ENCODE measurements at regions not wholly inside any gene's neighbourhood (a gene's known extent, or its start where the extent isn't known, plus 50 kb on each side); places are given as distances from the start of the nearest gene placed in this dataset.
"Not testable (repeated sequence)": the region's sequence is repeated elsewhere in the genome, so short reads cannot be mapped to it uniquely, and the experiment has no call there.

DNA sequence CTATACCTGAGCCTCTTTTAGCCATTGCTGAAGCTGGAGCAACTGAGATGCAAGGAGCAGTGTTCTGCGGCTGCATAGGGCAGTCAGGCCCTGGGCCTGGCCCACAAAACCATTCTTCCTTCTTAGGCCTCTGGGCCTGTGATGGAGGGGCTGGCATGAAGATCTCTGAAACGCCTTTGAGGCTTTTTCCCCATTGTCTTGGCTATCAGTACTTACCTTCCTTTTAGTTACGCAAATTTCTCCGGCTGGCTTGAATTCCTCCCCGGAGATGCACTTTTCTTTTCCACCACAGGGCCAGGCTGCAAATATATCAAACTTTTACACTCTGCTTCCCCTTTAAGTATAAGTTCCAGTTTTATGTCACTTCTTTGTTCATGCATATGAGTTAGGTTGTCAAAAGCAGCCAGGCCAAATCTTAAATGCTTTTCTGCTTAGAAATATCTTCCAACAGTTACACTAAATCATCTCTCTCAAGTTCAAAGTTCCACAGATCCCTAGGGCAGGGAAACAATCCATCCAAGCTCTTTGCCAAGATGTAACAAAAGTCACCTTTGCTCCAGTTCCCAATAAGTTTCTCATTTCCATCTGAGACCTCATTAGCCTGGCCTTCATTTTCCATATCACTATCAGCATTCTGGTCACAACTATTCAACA lies 194.4 kb upstream of the PCDH7 start:
- Mint-ChIP-seq H3K4me3 (no peak overlapping the region), H3K27ac (no peak overlapping the region), H3K27me3 (ENCODE audit: low read depth in 3 of 3) (peaks cover 0 to 1% (median 0%) of the 10 kb centered on the region in 3 donors), H3K9me3 (peaks cover 5 to 63% (median 31%) of the 10 kb centered on the region in 6 donors), H3K36me3 (peaks cover 0 to 4% (median 0%) of the 10 kb centered on the region in 3 donors), H3K4me1 (no peaks in the 10 kb centered on the region)
- DNase-seq = no peak

GRCh38 chr4:30535255-30535654 lies 184.9 kb upstream of the PCDH7 start:
- Mint-ChIP-seq H3K36me3 (no peaks in the 10 kb centered on the region), H3K9me3 (peaks cover 7 to 62% (median 30%) of the 10 kb centered on the region in 6 donors), H3K27ac (no peak overlapping the region), H3K4me3 (no peak overlapping the region), H3K27me3 (ENCODE audit: low read depth in 3 of 3) (no peaks in the 10 kb centered on the region), H3K4me1 (no peaks in the 10 kb centered on the region)
- DNase-seq = no peak

DNA sequence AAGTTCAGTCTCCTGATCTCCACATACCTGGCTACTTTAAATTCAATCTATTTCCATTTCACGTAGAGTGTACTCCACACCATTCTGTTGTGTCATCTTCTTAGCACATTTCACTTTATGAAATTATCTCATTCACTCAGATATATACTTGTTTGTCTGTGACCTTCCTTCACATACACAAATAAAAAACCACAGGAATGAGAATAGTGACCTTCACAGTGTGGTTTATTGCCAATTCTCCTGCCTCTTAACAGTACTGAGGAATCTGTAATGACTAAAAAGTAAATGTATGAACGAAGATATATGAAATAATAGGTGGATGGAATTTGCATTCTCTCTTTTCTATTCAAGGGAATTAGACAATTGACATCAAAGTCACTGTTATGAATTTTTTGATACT lies 183.9 kb upstream of the PCDH7 start:
- peaks cover 7 to 59% (median 30%) of the 10 kb centered on the region in 6 donors for H3K9me3 Mint-ChIP-seq
- no peaks in the 10 kb centered on the region for H3K4me1 Mint-ChIP-seq
- no peak overlapping the region for H3K4me3 Mint-ChIP-seq
- H3K27ac Mint-ChIP-seq = no peak overlapping the region
- H3K27me3 Mint-ChIP-seq (ENCODE audit: low read depth in 3 of 3) = no peaks in the 10 kb centered on the region
- DNase-seq = no peak
- H3K36me3 Mint-ChIP-seq = no peaks in the 10 kb centered on the region

DNA sequence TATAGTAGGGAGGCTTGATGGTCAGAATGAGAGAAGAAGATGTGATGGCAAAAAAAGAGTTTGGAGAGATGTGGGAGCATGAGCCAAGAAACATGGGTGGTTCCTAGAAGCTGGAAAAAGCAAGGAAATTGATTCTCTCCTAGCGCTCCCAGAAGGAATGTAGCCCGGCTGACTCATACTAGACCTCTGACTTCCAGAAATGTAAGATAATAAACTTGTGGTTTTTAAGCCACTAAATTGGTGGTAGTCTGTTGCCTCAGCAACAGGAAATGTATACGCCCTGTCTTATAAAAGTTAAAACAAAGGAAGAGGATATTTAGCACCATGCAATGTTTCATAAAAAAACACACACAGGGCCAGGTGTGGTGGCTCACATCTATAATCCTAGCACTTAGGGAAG lies 182.7 kb upstream of the PCDH7 start:
- Mint-ChIP-seq H3K27me3 (ENCODE audit: low read depth in 3 of 3) (no peaks in the 10 kb centered on the region), H3K36me3 (no peaks in the 10 kb centered on the region), H3K4me1 (no peaks in the 10 kb centered on the region), H3K4me3 (no peak overlapping the region), H3K9me3 (peaks cover 5 to 49% (median 28%) of the 10 kb centered on the region in 6 donors), H3K27ac (no peak overlapping the region)
- DNase-seq = no peak

- Mint-ChIP-seq H3K27me3 (ENCODE audit: low read depth in 3 of 3) (no peaks in the 10 kb centered on the region), H3K27ac (no peak overlapping the region), H3K4me1 (no peaks in the 10 kb centered on the region), H3K4me3 (no peak overlapping the region), H3K36me3 (no peaks in the 10 kb centered on the region), H3K9me3 (peaks cover 2 to 55% (median 28%) of the 10 kb centered on the region in 6 donors)
- no peak for DNase-seq
Observed at GRCh38 chr4:30538794-30539193, 181.4 kb upstream of the PCDH7 start.

GRCh38 chr4:30543057-30543456 lies 177.1 kb upstream of the PCDH7 start:
- H3K27me3 Mint-ChIP-seq (ENCODE audit: low read depth in 3 of 3) = no peaks in the 10 kb centered on the region
- H3K4me3 Mint-ChIP-seq = no peak overlapping the region
- H3K9me3 Mint-ChIP-seq = peaks cover 5 to 44% (median 18%) of the 10 kb centered on the region in 6 donors
- H3K27ac Mint-ChIP-seq = no peak overlapping the region
- H3K36me3 Mint-ChIP-seq = no peaks in the 10 kb centered on the region
- H3K4me1 Mint-ChIP-seq = no peaks in the 10 kb centered on the region
- no peak for DNase-seq

- H3K27ac Mint-ChIP-seq = no peak overlapping the region
- DNase-seq = no peak
- peaks cover 0 to 6% (median 0%) of the 10 kb centered on the region in 3 donors for H3K36me3 Mint-ChIP-seq
- no peaks in the 10 kb centered on the region for H3K4me1 Mint-ChIP-seq
- no peak overlapping the region for H3K4me3 Mint-ChIP-seq
- peaks cover 0 to 2% (median 0%) of the 10 kb centered on the region in 3 donors for H3K27me3 Mint-ChIP-seq (ENCODE audit: low read depth in 3 of 3)
- peaks cover 5 to 54% (median 26%) of the 10 kb centered on the region in 6 donors for H3K9me3 Mint-ChIP-seq
Observed at GRCh38 chr4:30553151-30553550, 167.0 kb upstream of the PCDH7 start.

DNA sequence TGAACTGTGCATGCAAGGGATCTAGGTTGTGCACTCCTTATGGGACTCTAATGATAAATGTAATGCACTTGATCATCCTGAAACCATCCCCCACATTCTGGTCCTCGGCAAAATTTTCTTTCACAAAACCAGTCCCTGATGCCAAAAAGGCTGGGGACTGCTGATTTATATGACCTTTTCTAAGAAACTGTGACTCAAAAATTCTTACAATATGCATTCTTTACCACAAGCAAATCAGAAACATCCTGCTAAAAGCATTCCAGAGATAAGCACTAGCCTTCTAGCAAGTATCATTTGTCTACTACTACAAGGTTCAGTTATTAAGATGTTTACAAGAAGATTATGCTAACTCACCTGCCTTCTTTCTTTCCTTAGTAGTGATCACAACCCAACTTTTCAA lies 166.5 kb upstream of the PCDH7 start:
- no peaks in the 10 kb centered on the region for H3K4me1 Mint-ChIP-seq
- peaks cover 0 to 2% (median 0%) of the 10 kb centered on the region in 3 donors for H3K27me3 Mint-ChIP-seq (ENCODE audit: low read depth in 3 of 3)
- H3K27ac Mint-ChIP-seq = no peak overlapping the region
- H3K36me3 Mint-ChIP-seq = peaks cover 0 to 6% (median 0%) of the 10 kb centered on the region in 3 donors
- DNase-seq = no peak
- peaks cover 6 to 56% (median 26%) of the 10 kb centered on the region in 6 donors for H3K9me3 Mint-ChIP-seq
- no peak overlapping the region for H3K4me3 Mint-ChIP-seq

DNA sequence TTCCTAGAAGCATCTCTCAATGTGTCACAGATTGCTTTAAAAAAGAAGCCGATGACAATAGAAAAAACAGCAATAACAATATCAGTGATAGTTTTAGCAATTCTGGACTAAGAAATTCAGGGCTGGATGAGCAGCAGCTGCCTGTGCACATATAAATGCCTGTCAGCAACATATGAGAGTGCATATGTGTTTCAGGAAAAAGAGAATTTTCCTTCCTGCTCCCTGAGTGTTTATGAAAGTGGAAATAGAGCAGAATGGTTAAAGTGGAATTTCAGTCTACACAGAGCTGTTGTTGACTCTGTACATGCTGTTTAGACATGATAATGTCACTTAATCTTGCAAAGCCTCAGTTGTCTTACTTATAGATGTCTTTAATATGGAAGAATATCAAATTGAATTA lies 164.4 kb upstream of the PCDH7 start:
- H3K4me1 Mint-ChIP-seq = no peaks in the 10 kb centered on the region
- peaks cover 14 to 67% (median 34%) of the 10 kb centered on the region in 6 donors for H3K9me3 Mint-ChIP-seq
- no peak overlapping the region for H3K4me3 Mint-ChIP-seq
- DNase-seq = no peak
- no peak overlapping the region for H3K27ac Mint-ChIP-seq
- H3K36me3 Mint-ChIP-seq = peaks cover 0 to 6% (median 0%) of the 10 kb centered on the region in 3 donors
- H3K27me3 Mint-ChIP-seq (ENCODE audit: low read depth in 3 of 3) = no peaks in the 10 kb centered on the region

DNA sequence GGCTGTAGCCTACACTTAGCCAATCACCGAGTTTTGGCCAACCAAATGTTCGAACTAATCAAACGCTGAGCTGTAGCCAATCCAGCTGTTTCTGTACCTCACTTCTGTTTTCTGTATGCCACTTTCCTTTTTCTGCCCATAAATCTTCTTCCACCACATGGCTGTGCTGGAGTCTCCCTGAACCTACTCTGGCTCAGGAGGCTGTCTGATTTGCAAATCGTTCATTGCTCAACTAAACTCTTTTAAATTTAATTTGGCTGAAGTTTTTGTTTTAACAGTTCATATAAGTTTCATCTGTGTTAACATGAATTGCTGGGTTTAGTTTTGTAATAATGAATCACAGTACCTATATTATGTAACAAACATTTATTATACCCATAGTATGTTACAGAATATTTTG lies 160.7 kb upstream of the PCDH7 start:
- peaks cover 23 to 70% (median 36%) of the 10 kb centered on the region in 6 donors for H3K9me3 Mint-ChIP-seq

GRCh38 chr4:30586850-30587249 lies 133.3 kb upstream of the PCDH7 start:
- H3K9me3 Mint-ChIP-seq = peaks cover 6 to 46% (median 24%) of the 10 kb centered on the region in 6 donors
- no peaks in the 10 kb centered on the region for H3K36me3 Mint-ChIP-seq
- no peak overlapping the region for H3K4me3 Mint-ChIP-seq
- no peaks in the 10 kb centered on the region for H3K27me3 Mint-ChIP-seq (ENCODE audit: low read depth in 3 of 3)
- no peaks in the 10 kb centered on the region for H3K4me1 Mint-ChIP-seq
- DNase-seq = no peak
- no peak overlapping the region for H3K27ac Mint-ChIP-seq

More for the DNA sequence above, 160.7 kb upstream of the PCDH7 start:
- H3K27ac Mint-ChIP-seq = no peak overlapping the region
- no peaks in the 10 kb centered on the region for H3K4me1 Mint-ChIP-seq
- H3K27me3 Mint-ChIP-seq (ENCODE audit: low read depth in 3 of 3) = peaks cover 0 to 1% (median 0%) of the 10 kb centered on the region in 3 donors
- no peak for DNase-seq
- peaks cover 0 to 6% (median 0%) of the 10 kb centered on the region in 3 donors for H3K36me3 Mint-ChIP-seq
- no peak overlapping the region for H3K4me3 Mint-ChIP-seq

DNA sequence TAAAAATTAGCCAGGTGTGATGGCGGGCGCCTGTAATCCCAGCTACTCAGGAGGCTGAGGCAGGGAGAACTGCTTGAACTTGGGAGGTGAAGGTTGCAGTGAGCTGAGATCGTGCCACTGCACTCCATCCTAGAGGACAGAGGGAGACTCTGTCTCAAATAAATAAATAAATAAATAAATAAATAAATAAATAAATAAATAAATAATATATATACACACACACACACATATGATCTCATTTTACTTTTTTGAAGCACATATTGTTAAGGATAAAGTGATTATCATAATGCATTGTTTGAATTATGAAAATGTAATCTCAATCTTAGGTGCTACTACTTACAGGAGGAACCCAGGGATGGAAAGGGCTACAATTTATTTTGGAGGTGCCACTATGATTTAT lies 130.5 kb upstream of the PCDH7 start:
- peaks cover 7 to 31% (median 16%) of the 10 kb centered on the region in 6 donors for H3K9me3 Mint-ChIP-seq
- not testable (repeated sequence) for H3K27ac Mint-ChIP-seq; H3K4me1 Mint-ChIP-seq; H3K4me3 Mint-ChIP-seq; H3K27me3 Mint-ChIP-seq (ENCODE audit: low read depth in 3 of 3); H3K36me3 Mint-ChIP-seq; DNase-seq

- no peak overlapping the region for H3K27ac Mint-ChIP-seq
- H3K9me3 Mint-ChIP-seq = peaks cover 7 to 36% (median 11%) of the 10 kb centered on the region in 6 donors
- no peak for DNase-seq
- H3K4me3 Mint-ChIP-seq = no peak overlapping the region
- no peaks in the 10 kb centered on the region for H3K4me1 Mint-ChIP-seq
- H3K36me3 Mint-ChIP-seq = no peaks in the 10 kb centered on the region
- no peaks in the 10 kb centered on the region for H3K27me3 Mint-ChIP-seq (ENCODE audit: low read depth in 3 of 3)
Observed at GRCh38 chr4:30600246-30601017, 119.7 kb upstream of the PCDH7 start.

DNA sequence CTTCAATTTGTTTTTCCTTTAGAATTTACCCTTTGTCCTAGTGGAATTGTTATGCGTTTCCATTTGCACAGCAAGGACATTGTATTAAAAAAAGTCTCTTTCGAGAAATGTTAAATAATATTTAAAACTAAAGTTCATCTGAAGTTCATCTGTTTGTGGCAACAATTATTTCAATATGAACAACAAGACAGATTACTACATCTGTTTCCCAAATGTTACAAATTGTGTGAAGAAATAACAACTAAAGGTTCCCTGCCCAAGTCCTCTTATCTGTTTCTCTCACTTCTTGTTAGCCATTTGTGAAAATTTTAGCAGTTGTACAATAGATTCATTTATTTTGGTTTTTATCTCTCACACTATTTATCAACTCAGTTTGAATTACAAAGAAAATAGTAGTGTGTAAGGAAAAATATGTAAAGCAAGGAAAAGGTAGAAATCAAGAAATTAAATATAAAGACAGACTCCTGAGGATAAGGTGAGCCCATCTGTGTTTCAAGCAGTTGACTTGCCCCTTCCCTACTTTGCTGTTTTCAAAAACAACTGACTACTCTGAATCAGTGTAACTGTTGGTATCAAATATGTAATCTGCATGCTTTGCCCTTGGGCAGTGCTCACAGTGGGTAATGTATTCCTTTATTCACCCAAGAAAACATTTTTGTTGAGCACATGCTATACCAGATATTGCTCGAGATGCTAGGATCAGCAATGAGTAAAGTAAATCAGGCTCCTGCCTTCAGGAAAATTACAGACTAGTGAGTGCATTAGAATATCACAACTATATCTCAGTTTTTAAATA lies 118.9 kb upstream of the PCDH7 start:
- H3K4me3 Mint-ChIP-seq = no peak overlapping the region
- H3K27me3 Mint-ChIP-seq (ENCODE audit: low read depth in 3 of 3) = no peaks in the 10 kb centered on the region
- H3K36me3 Mint-ChIP-seq = no peaks in the 10 kb centered on the region
- no peak for DNase-seq
- H3K4me1 Mint-ChIP-seq = no peaks in the 10 kb centered on the region
- H3K9me3 Mint-ChIP-seq = peaks cover 10 to 41% (median 12%) of the 10 kb centered on the region in 6 donors
- no peak overlapping the region for H3K27ac Mint-ChIP-seq

All from immature natural killer cell (primary cell).